ENCODE measurements at regions not wholly inside any gene's neighbourhood (a gene's known extent, or its start where the extent isn't known, plus 50 kb on each side); places are given as distances from the start of the nearest gene placed in this dataset.
"Not testable (repeated sequence)": the region's sequence is repeated elsewhere in the genome, so short reads cannot be mapped to it uniquely, and the experiment has no call there.

DNA sequence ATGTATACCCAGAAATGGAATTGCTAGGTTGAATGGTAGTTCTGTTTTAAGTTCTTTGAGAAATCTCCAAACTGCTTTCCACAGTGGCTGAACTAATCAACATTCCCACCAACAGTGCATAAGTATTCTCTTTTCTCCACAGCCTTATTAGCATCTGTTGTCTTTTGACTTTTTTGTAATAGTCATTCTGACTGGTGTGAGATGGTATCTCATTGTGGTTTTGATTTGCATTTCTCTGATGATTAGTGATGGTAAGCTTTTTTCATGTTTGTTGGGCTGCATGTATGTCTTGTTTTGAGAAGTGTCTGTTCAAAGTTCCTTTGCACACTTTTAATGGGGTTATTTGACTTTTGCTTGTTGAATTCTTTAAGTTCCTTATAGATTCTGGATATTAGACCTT is 52.4 kb upstream of the EHHADH start:
- not testable (repeated sequence) for H3K9me3 ChIP-seq (ENCODE audit: low read depth, low read length); H3K9ac ChIP-seq (ENCODE audit: insufficient read length); H3K27ac ChIP-seq; H3K4me3 ChIP-seq; DNase-seq (ENCODE audit: low read depth, low spot score)
- peaks cover 15% of the 10 kb centered on the region for H3K36me3 ChIP-seq (ENCODE audit: insufficient read depth, low read length)

DNA sequence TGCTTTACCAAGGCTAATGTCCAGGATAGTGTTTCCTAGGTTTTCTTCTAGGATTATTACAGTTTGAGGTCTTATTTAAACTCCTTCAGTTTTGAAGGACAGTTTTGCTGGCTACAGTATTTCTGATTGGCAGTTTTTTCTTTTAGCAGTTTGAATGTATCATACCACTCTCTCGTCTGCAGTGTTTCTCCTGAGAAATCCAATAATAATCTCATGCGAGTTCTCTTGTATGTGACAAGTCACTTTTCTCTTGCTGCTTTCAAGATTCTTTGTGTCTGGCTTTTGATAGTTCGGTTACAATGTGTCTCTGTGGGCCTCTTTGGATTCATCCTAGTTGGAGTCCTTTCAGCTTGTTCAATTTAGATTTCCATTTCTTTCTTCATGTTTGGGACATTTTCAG is 53.0 kb upstream of the EHHADH start:
- Histone ChIP-seq H3K4me3 (no peak overlapping the region), H3K9me3 (ENCODE audit: low read depth, low read length) (0 out of 2 replicates have a peak, but pooled peaks cover 6% of the 10 kb centered on the region), H3K9ac (ENCODE audit: insufficient read length) (no peak overlapping the region), H3K36me3 (ENCODE audit: insufficient read depth, low read length) (peaks cover 15% of the 10 kb centered on the region), H3K27ac (no peak overlapping the region)
- TF ChIP-seq FOXP2 (optimal IDR thresholded peaks at IDR 0.05; ENCODE audit: control extremely low read depth, extremely low read length, insufficient read depth) (no peak), EZH2 (IDR thresholded peaks at IDR 0.05) (no peak), POLR2AphosphoS5 (IDR thresholded peaks at IDR 0.05; ENCODE audit: borderline replicate concordance, low read depth, low read length) (no peak)
- DNase-seq (ENCODE audit: low read depth, low spot score) = no peak

DNA sequence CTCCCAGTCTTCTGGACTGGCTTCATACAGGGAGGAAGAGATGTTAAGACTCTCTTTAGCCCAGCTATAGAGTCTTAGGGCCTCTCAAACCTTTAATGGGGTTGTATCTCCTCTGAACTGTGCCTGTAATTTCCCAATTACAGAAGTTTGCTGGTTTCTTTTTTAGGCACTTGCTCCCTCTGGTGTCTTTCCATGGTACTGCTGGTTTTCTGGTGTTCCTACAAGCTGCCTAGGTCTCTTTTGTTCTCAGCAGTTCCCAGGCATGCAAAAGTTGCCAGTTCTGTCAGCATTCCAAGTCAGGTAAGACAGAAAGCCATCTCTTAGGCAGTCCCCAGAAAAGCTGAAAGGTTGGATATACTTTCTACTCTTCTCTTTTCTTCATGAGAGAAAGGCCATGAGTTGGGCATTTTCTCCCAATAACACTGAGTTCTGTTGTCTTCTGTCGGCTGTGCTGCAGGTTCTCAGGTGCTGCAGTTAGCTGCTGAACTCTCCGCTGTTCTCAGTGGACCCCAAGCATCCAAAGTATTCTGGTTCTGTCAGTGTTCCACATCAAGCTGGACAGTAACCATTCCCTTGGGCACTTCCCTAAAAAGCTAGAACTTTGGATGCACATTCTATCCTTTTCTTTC is 54.4 kb upstream of the EHHADH start:
- TF ChIP-seq EZH2 (IDR thresholded peaks at IDR 0.05) (no peak), FOXP2 (optimal IDR thresholded peaks at IDR 0.05; ENCODE audit: control extremely low read depth, extremely low read length, insufficient read depth) (no peak)
- Histone ChIP-seq H3K9ac (ENCODE audit: insufficient read length) (no peak overlapping the region), H3K27ac (no peak overlapping the region), H3K4me3 (no peak overlapping the region), H3K36me3 (ENCODE audit: insufficient read depth, low read length) (peaks cover 15% of the 10 kb centered on the region), H3K9me3 (ENCODE audit: low read depth, low read length) (0 out of 2 replicates have a peak, but pooled peaks cover 6% of the 10 kb centered on the region)
- peak; percentile 72 for DNase-seq (ENCODE audit: low read depth, low spot score)

DNA sequence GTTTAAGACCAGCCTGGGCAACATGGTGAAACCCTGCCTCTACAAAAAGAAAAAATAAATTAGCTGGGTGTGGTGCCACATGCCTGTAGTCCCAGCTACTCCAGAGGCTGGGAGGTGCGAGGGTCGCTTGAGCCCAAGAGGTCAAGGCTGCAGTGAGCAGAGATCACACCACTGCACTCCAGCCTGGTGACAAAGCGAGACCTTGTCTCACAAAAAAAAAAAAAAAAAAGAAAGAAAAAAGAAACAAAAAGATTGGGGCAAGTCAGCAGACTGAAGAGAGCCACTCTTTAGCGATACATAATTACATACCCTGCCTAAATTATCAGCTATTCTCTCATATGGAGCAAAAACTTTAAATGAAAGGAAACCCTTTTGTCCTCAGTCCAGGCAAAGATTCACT is 53.6 kb upstream of the MAP3K13 start:
- Histone ChIP-seq H3K9ac (ENCODE audit: insufficient read length) (no peak overlapping the region), H3K36me3 (ENCODE audit: insufficient read depth, low read length) (peaks cover 15% of the 10 kb centered on the region), H3K9me3 (ENCODE audit: low read depth, low read length) (0 out of 2 replicates have a peak, but pooled peaks cover 6% of the 10 kb centered on the region), H3K4me3 (no peak overlapping the region), H3K27ac (no peak overlapping the region)
- no peak for DNase-seq (ENCODE audit: low read depth, low spot score)
- TF ChIP-seq POLR2AphosphoS5 (IDR thresholded peaks at IDR 0.05; ENCODE audit: borderline replicate concordance, low read depth, low read length) = no peak
- TF ChIP-seq EZH2 (IDR thresholded peaks at IDR 0.05) = no peak
- TF ChIP-seq FOXP2 (optimal IDR thresholded peaks at IDR 0.05; ENCODE audit: control extremely low read depth, extremely low read length, insufficient read depth) = no peak

DNA sequence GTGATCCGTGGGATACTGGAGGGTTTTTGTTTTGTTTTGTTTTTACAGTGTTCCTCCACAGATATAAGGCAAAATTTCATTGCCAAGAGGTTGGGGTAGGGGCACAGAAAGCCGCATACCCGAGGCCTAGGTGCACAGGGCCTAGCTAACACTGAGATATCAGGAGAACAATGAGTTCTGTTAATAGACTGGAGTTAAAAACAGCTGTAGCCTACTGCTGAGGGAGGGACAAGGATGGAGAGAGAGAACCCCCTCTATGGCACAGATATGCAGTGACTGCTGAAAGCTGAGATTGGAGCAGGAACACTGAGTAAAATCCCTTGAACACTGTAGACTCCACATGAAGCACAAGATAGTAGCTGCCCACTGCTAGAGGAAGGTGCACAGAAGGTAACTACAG is 53.1 kb upstream of the MAP3K13 start:
- Histone ChIP-seq H3K9ac (ENCODE audit: insufficient read length) (no peak overlapping the region), H3K36me3 (ENCODE audit: insufficient read depth, low read length) (peaks cover 15% of the 10 kb centered on the region), H3K4me3 (no peak overlapping the region), H3K9me3 (ENCODE audit: low read depth, low read length) (0 out of 2 replicates have a peak, but pooled peaks cover 6% of the 10 kb centered on the region), H3K27ac (no peak overlapping the region)
- no peak for TF ChIP-seq FOXP2 (optimal IDR thresholded peaks at IDR 0.05; ENCODE audit: control extremely low read depth, extremely low read length, insufficient read depth)
- no peak for TF ChIP-seq POLR2AphosphoS5 (IDR thresholded peaks at IDR 0.05; ENCODE audit: borderline replicate concordance, low read depth, low read length)
- no peak for TF ChIP-seq EZH2 (IDR thresholded peaks at IDR 0.05)
- no peak for DNase-seq (ENCODE audit: low read depth, low spot score)

DNA sequence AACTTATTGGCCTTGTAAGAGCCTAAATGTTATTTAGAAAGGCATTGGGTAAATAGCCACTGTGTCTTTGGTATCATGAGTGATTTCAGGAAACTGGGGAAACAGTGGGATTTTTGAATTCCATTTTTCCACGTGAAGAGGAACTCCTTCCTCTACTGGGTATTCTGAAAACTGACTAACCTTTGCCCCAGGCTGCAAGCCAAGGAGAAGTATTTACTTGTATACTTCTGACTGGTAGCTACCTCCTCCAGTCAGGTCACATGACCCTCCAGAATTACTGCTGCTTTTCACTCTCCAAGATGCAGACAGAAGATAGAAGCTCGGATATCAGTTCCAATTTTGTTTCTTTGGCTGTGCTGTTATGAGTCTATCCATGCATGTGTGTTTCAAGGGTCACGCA is 50.9 kb upstream of the MAP3K13 start:
- TF ChIP-seq EZH2 (IDR thresholded peaks at IDR 0.05) (no peak), FOXP2 (optimal IDR thresholded peaks at IDR 0.05; ENCODE audit: control extremely low read depth, extremely low read length, insufficient read depth) (no peak), POLR2AphosphoS5 (IDR thresholded peaks at IDR 0.05; ENCODE audit: borderline replicate concordance, low read depth, low read length) (no peak)
- H3K36me3 ChIP-seq (ENCODE audit: insufficient read depth, low read length) = peaks cover 12% of the 10 kb centered on the region
- no peak overlapping the region for H3K27ac ChIP-seq
- H3K9me3 ChIP-seq (ENCODE audit: low read depth, low read length) = 0 out of 2 replicates have a peak, but pooled peaks cover 6% of the 10 kb centered on the region
- H3K4me3 ChIP-seq = no peak overlapping the region
- no peak for DNase-seq (ENCODE audit: low read depth, low spot score)
- H3K9ac ChIP-seq (ENCODE audit: insufficient read length) = no peak overlapping the region

All from SK-N-MC (cell line).